Calu3 (cell line): ENCODE measurements at regions not wholly inside any gene's neighbourhood (a gene's known extent, or its start where the extent isn't known, plus 50 kb on each side); places are given as distances from the start of the nearest gene placed in this dataset.

Experiments
- BruUV-seq: library from RNA; stranded (reverse); fragments of 400-500 nt; replicated peaks from 2 replicates; lab custom pipeline; 2021; lab: Mats Ljungman, UMichigan
- CTCF ChIA-PET: fragments of 300-600 bp; sonication (Branson Sonifier 250); formaldehyde crosslinking; loops from one replicate; lab custom pipeline; 2022; ENCODE audit warnings: antibody characterized with exemption; lab: Charles Lee
- DNase-seq: peaks from one replicate; pipeline ENCODE4 v3.0.0; 2022
- H3K27ac Mint-ChIP-seq: one replicate; pipeline ENCODE4 v1.8.0; 2022; ENCODE audit warnings: mixed read lengths; ENCODE audit not compliant: unreplicated experiment
- H3K27me3 Mint-ChIP-seq: one replicate; pipeline ENCODE4 v1.8.0; 2022; ENCODE audit warnings: mixed read lengths; ENCODE audit not compliant: unreplicated experiment
- H3K36me3 Mint-ChIP-seq: one replicate; pipeline ENCODE4 v1.8.0; 2022; ENCODE audit warnings: mild to moderate bottlenecking, moderate library complexity, mixed read lengths; ENCODE audit not compliant: insufficient read depth, unreplicated experiment
- H3K4me1 Mint-ChIP-seq: one replicate; pipeline ENCODE4 v1.8.0; 2022; ENCODE audit warnings: mild to moderate bottlenecking, low read depth, mixed read lengths; ENCODE audit not compliant: unreplicated experiment
- H3K4me3 Mint-ChIP-seq: one replicate; pipeline ENCODE4 v1.8.0; 2022; ENCODE audit warnings: mild to moderate bottlenecking, low read depth, moderate library complexity, mixed read lengths; ENCODE audit not compliant: unreplicated experiment
- H3K9me3 Mint-ChIP-seq: one replicate; pipeline ENCODE4 v1.8.0; 2022; ENCODE audit warnings: low read depth, mixed read lengths; ENCODE audit not compliant: unreplicated experiment
- intact Hi-C: fragments of 100-400 bp; cut with micrococcal nuclease; formaldehyde crosslinking; loops from one replicate; pipeline ENCODE4 v1.10.0; 2022; ENCODE audit not compliant: unreplicated experiment
- TF ChIP-seq, protein P1 (sequence below): fragments of 200-600 bp; IDR thresholded peaks from one replicate; pipeline ENCODE4 v1.8.0; 2022; ENCODE audit warnings: antibody characterized with exemption; ENCODE audit not compliant: unreplicated experiment

DNA sequence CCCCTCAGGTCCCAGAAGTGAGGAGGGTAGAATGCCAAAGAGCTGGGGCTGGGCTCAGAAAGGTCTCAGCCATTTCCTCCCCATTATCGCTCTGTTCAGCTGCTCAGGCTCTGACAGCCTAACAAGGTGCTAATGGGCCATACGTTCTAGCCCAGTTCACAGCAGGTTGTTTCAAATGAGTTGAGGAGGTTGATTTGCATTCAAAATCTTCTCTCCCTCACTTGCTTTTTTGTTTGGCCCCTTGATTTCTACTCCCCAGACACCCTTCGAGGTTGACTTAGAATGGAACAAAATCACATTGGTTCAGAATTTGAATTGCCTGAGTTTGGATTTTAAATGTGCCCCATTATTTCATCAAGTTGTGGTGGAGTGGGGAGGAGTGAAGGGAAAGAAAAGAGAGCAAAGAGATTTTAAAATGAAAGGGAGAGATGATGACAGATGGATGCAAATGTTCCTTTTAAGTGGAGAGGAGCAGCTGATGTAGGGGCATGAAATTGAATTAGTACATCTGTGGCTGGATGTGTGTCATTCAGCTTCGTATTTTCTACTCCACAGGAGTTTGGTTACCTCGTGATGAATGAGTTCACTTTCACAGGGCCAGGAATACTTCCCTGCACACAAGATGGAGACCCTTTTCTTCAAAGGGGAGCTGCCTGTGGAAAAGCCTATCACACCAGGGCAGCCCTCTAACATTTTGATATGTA is 425.8 kb upstream of the CAMK1G start:
- Mint-ChIP-seq H3K9me3 (no peaks in the 10 kb centered on the region), H3K36me3 (no peaks in the 10 kb centered on the region), H3K27me3 (no peaks in the 10 kb centered on the region), H3K4me1 (no peaks in the 10 kb centered on the region), H3K27ac (no peak overlapping the region), H3K4me3 (no peak overlapping the region)
- no TSS peak for BruUV-seq
- no peak for DNase-seq
- CTCF ChIA-PET: no interaction called here
- TF ChIP-seq, protein P1, sequence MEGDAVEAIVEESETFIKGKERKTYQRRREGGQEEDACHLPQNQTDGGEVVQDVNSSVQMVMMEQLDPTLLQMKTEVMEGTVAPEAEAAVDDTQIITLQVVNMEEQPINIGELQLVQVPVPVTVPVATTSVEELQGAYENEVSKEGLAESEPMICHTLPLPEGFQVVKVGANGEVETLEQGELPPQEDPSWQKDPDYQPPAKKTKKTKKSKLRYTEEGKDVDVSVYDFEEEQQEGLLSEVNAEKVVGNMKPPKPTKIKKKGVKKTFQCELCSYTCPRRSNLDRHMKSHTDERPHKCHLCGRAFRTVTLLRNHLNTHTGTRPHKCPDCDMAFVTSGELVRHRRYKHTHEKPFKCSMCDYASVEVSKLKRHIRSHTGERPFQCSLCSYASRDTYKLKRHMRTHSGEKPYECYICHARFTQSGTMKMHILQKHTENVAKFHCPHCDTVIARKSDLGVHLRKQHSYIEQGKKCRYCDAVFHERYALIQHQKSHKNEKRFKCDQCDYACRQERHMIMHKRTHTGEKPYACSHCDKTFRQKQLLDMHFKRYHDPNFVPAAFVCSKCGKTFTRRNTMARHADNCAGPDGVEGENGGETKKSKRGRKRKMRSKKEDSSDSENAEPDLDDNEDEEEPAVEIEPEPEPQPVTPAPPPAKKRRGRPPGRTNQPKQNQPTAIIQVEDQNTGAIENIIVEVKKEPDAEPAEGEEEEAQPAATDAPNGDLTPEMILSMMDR: no peak
- intact Hi-C loops: no loop called here

GRCh38 chr1:209158851-209159250 is 424.7 kb upstream of the CAMK1G start:
- no peaks in the 10 kb centered on the region for H3K9me3 Mint-ChIP-seq
- H3K36me3 Mint-ChIP-seq: no peaks in the 10 kb centered on the region
- no peak for DNase-seq
- CTCF ChIA-PET: no interaction called here
- no peaks in the 10 kb centered on the region for H3K27me3 Mint-ChIP-seq
- TF ChIP-seq, protein P1: no peak
- no peak overlapping the region for H3K27ac Mint-ChIP-seq
- no TSS peak for BruUV-seq
- intact Hi-C loops: no loop called here
- H3K4me1 Mint-ChIP-seq: no peaks in the 10 kb centered on the region
- no peak overlapping the region for H3K4me3 Mint-ChIP-seq

DNA sequence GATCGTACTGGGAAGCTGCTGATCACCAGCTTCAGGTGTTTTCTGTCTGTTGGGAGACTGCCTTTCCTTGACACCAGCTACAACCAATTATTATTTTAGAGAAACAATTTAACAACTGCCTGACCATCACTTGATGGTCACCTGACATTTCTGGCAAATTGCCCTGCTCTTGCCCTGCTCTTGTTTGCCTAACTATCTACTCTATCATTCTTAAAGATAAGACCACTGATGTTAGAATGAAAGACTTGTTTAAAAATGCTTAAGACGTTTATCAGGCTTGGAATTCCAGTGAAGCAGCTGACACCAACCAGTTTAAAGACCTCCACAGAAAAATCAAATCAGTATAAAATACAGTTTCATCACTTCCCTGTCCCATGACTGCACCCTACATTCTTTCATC is 423.3 kb upstream of the CAMK1G start:
- intact Hi-C loops: no loop called here
- Mint-ChIP-seq H3K4me3 (no peak overlapping the region), H3K36me3 (no peaks in the 10 kb centered on the region), H3K9me3 (no peaks in the 10 kb centered on the region), H3K27ac (no peak overlapping the region), H3K27me3 (no peaks in the 10 kb centered on the region), H3K4me1 (no peaks in the 10 kb centered on the region)
- TF ChIP-seq, protein P1: no peak
- no TSS peak for BruUV-seq
- DNase-seq: no peak
- CTCF ChIA-PET: no interaction called here

DNA sequence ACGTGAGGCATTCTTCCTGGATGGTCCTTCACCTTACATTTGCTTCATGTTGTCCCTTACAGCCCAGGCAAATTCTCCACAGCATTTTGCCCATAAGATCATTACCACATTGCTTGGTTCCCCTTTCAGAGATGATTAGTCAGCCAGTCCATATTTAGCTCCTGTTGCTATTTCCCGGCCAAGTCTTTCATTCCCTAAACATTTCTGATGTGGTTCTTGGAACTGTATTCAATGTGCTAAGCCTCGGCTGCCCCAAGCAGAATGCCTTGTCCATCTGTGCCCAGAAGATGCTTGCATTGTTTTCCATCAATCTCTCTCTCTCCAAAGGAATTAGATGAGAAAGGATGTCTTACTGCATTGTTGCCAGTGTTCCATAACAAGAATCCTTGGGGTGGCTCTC is 420.9 kb upstream of the CAMK1G start:
- Mint-ChIP-seq H3K9me3 (no peaks in the 10 kb centered on the region), H3K27me3 (no peaks in the 10 kb centered on the region), H3K4me1 (no peaks in the 10 kb centered on the region), H3K36me3 (no peaks in the 10 kb centered on the region), H3K27ac (no peak overlapping the region), H3K4me3 (no peak overlapping the region)
- intact Hi-C loops: no loop called here
- no peak for DNase-seq
- no TSS peak for BruUV-seq
- CTCF ChIA-PET: no interaction called here
- TF ChIP-seq, protein P1: no peak
